HEK293 (cell line): ENCODE measurements at regions not wholly inside any gene's neighbourhood (a gene's known extent, or its start where the extent isn't known, plus 50 kb on each side); places are given as distances from the start of the nearest gene placed in this dataset.

Source experiments
- CTCF ChIA-PET: fragments of 350-600 bp; formaldehyde crosslinking; extraction: SDS; loops from one replicate; lab custom pipeline; 2021; ENCODE audit warnings: antibody characterized with exemption; lab: Yijun Ruan, JAX
- POLR2A ChIA-PET: fragments of 300-600 bp; formaldehyde crosslinking; extraction: SDS; loops from one replicate; lab custom pipeline; 2020; ENCODE audit warnings: antibody characterized with exemption, inconsistent platforms; lab: Yijun Ruan, JAX
- H3K27ac ChIP-seq: fragments of 200-500 bp; sonication (Bioruptor generic); 2 replicates; pipeline ENCODE4 v1.5.1; 2014; ENCODE audit warnings: low read depth, low read length, control low read depth, inconsistent platforms; ENCODE audit errors: extremely low read depth
- H3K36me3 ChIP-seq, 2 experiments: fragments of 200-500 bp in 1 of 2; sonication (Bioruptor generic) in 1 of 2; 1 replicate in 1 of 2; 2 replicates in 1 of 2; pipeline ENCODE4 v1.5.1; 2014 to 2017; ENCODE audit warnings: inconsistent platforms in 2 of 2, low read length in 2 of 2; ENCODE audit not compliant: control insufficient read depth in 2 of 2, insufficient read depth in 1 of 2
- H3K4me1 ChIP-seq: fragments of 200-500 bp; sonication (Bioruptor generic); 2 replicates; pipeline ENCODE4 v1.5.1; 2014; ENCODE audit warnings: mild to moderate bottlenecking, low read length, inconsistent platforms; ENCODE audit not compliant: control insufficient read depth, insufficient read depth
- H3K4me3 ChIP-seq: 2 replicates; pipeline ENCODE4 v1.5.1; 2011; ENCODE audit warnings: low read depth, mild to moderate bottlenecking, control low read depth, low read length, moderate library complexity
- H3K9me3 ChIP-seq: fragments of 200-500 bp; sonication (Bioruptor generic); 2 replicates; pipeline ENCODE4 v1.5.1; 2014; ENCODE audit warnings: low read depth, low read length, inconsistent platforms; ENCODE audit not compliant: control insufficient read depth, insufficient read depth
- GFI1B ChIP-seq: fragments of 450-650 bp; formaldehyde crosslinking; IDR thresholded peaks from 2 replicates; pipeline ENCODE4 v1.5.1; 2016; ENCODE audit warnings: missing biosample characterization, missing genetic modification characterization
- HOXC10 ChIP-seq: sonication (generic); formaldehyde crosslinking; IDR thresholded peaks from 2 replicates; pipeline ENCODE4 v1.8.1; 2023; ENCODE audit warnings: mild to moderate bottlenecking, missing genetic modification reagents
- KLF17 ChIP-seq: fragments of 450-650 bp; formaldehyde crosslinking; IDR thresholded peaks from 2 replicates; pipeline ENCODE4 v1.5.1; 2016; ENCODE audit warnings: missing biosample characterization, missing genetic modification characterization
- MEIS1 ChIP-seq: sonication (generic); formaldehyde crosslinking; IDR thresholded peaks from 2 replicates; pipeline ENCODE4 v1.8.1; 2022; ENCODE audit warnings: missing genetic modification reagents, mild to moderate bottlenecking, borderline replicate concordance
- MZF1 ChIP-seq: fragments of 450-650 bp; formaldehyde crosslinking; IDR thresholded peaks from 2 replicates; pipeline ENCODE4 v1.5.1; 2017; ENCODE audit warnings: missing biosample characterization, missing genetic modification characterization, borderline replicate concordance
- PBX3 ChIP-seq: sonication (generic); formaldehyde crosslinking; IDR thresholded peaks from 2 replicates; pipeline ENCODE4 v1.8.1; 2022; ENCODE audit warnings: mild to moderate bottlenecking, moderate library complexity, missing genetic modification reagents
- SP2 ChIP-seq: fragments of 450-650 bp; formaldehyde crosslinking; IDR thresholded peaks from 2 replicates; pipeline ENCODE4 v1.5.1; 2016; ENCODE audit warnings: missing biosample characterization, missing genetic modification characterization
- TSHZ1 ChIP-seq: fragments of 450-650 bp; formaldehyde crosslinking; IDR thresholded peaks from 2 replicates; pipeline ENCODE4 v1.5.1; 2016; ENCODE audit warnings: missing biosample characterization, missing genetic modification characterization, borderline replicate concordance
- ZBTB44 ChIP-seq: fragments of 450-650 bp; IDR thresholded peaks from 2 replicates; pipeline ENCODE4 v1.5.1; 2018; ENCODE audit warnings: missing biosample characterization, mild to moderate bottlenecking, missing genetic modification characterization
- ZFHX2 ChIP-seq: fragments of 450-650 bp; formaldehyde crosslinking; conservative IDR thresholded peaks from 2 replicates; pipeline ENCODE4 v1.5.1; 2016; ENCODE audit warnings: missing biosample characterization, missing genetic modification characterization
- ZNF146 ChIP-seq: fragments of 450-650 bp; formaldehyde crosslinking; IDR thresholded peaks from 2 replicates; pipeline ENCODE4 v1.5.1; 2016; ENCODE audit warnings: missing biosample characterization, missing genetic modification characterization
- ZNF175 ChIP-seq: fragments of 450-650 bp; formaldehyde crosslinking; IDR thresholded peaks from 2 replicates; pipeline ENCODE4 v1.5.1; 2016; ENCODE audit warnings: missing biosample characterization, missing genetic modification characterization
- ZNF302 ChIP-seq: fragments of 450-650 bp; formaldehyde crosslinking; IDR thresholded peaks from 2 replicates; pipeline ENCODE4 v1.5.1; 2016; ENCODE audit warnings: missing biosample characterization, missing genetic modification characterization, low read depth
- ZNF391 ChIP-seq: fragments of 450-650 bp; formaldehyde crosslinking; IDR thresholded peaks from 2 replicates; pipeline ENCODE4 v1.5.1; 2016; ENCODE audit warnings: low read depth, missing biosample characterization, missing genetic modification characterization, borderline replicate concordance
- ZNF394 ChIP-seq: fragments of 450-650 bp; formaldehyde crosslinking; IDR thresholded peaks from 2 replicates; pipeline ENCODE4 v1.5.1; 2016; ENCODE audit warnings: missing biosample characterization, missing genetic modification characterization, mild to moderate bottlenecking, moderate library complexity, borderline replicate concordance
- ZNF416 ChIP-seq: fragments of 450-650 bp; formaldehyde crosslinking; IDR thresholded peaks from 2 replicates; pipeline ENCODE4 v1.5.1; 2016; ENCODE audit warnings: missing biosample characterization, missing genetic modification characterization
- ZNF48 ChIP-seq: fragments of 450-650 bp; formaldehyde crosslinking; IDR thresholded peaks from 2 replicates; pipeline ENCODE4 v1.5.1; 2016; ENCODE audit warnings: missing biosample characterization, missing genetic modification characterization
- ZNF501 ChIP-seq: fragments of 450-650 bp; formaldehyde crosslinking; IDR thresholded peaks from 2 replicates; pipeline ENCODE4 v1.5.1; 2016; ENCODE audit warnings: missing biosample characterization, missing genetic modification characterization
- ZNF521 ChIP-seq: fragments of 450-650 bp; formaldehyde crosslinking; IDR thresholded peaks from 2 replicates; pipeline ENCODE4 v1.5.1; 2017; ENCODE audit warnings: missing biosample characterization, mild to moderate bottlenecking, missing genetic modification characterization
- ZNF555 ChIP-seq: fragments of 450-650 bp; formaldehyde crosslinking; conservative IDR thresholded peaks from 2 replicates; pipeline ENCODE4 v1.5.1; 2017; ENCODE audit warnings: missing biosample characterization, mild to moderate bottlenecking, missing genetic modification characterization, inconsistent platforms
- ZNF670 ChIP-seq: fragments of 450-650 bp; formaldehyde crosslinking; IDR thresholded peaks from 2 replicates; pipeline ENCODE4 v1.5.1; 2016; ENCODE audit warnings: missing biosample characterization, missing genetic modification characterization, low read depth
- ZNF701 ChIP-seq: fragments of 450-650 bp; formaldehyde crosslinking; IDR thresholded peaks from 2 replicates; pipeline ENCODE4 v1.5.1; 2016; ENCODE audit warnings: missing biosample characterization, missing genetic modification characterization
- ZNF76 ChIP-seq: fragments of 450-650 bp; formaldehyde crosslinking; IDR thresholded peaks from 2 replicates; pipeline ENCODE4; 2016; ENCODE audit warnings: low read depth, missing biosample characterization, missing genetic modification characterization, borderline replicate concordance

- POLR2A ChIA-PET: no interaction called here
- Histone ChIP-seq H3K4me1 (no peaks in the 10 kb centered on the region), H3K4me3 (no peak overlapping the region), H3K36me3 (no peaks in the 10 kb centered on the region), H3K27ac (no peak overlapping the region), H3K9me3 (no peaks in the 10 kb centered on the region)
- CTCF ChIA-PET: no interaction called here
- TF ChIP-seq ZNF48 (tag by site-specific recombination) (no peak), ZNF416 (tag by site-specific recombination) (no peak), ZNF555 (tag by site-specific recombination) (no peak), TSHZ1 (tag by site-specific recombination) (no peak), ZNF501 (tag by site-specific recombination) (no peak)
Observed at GRCh38 chr3:83033133-83033532, 1271.7 kb upstream of the GBE1 start.

GRCh38 chr3:83023086-83023485 lies 1261.6 kb upstream of the GBE1 start:
- ChIA-PET POLR2A (no interaction called here), CTCF (no interaction called here)
- H3K36me3 ChIP-seq: no peaks in the 10 kb centered on the region
- H3K27ac ChIP-seq: no peak overlapping the region
- H3K4me1 ChIP-seq: no peaks in the 10 kb centered on the region
- no peaks in the 10 kb centered on the region for H3K9me3 ChIP-seq
- TF ChIP-seq MZF1 (tag by site-specific recombination) (no peak), ZNF76 (tag by site-specific recombination) (no peak), ZFHX2 (tag by site-specific recombination) (no peak)
- H3K4me3 ChIP-seq: no peak overlapping the region

GRCh38 chr3:83011481-83011880 lies 1250.0 kb upstream of the GBE1 start:
- POLR2A ChIA-PET: no interaction called here
- CTCF ChIA-PET: no interaction called here
- H3K36me3 ChIP-seq: no peaks in the 10 kb centered on the region
- H3K4me1 ChIP-seq: no peaks in the 10 kb centered on the region
- no peak overlapping the region for H3K27ac ChIP-seq
- H3K4me3 ChIP-seq: no peak overlapping the region
- TF ChIP-seq GFI1B (tag by site-specific recombination): no peak
- no peak for TF ChIP-seq ZNF146 (tag by site-specific recombination)
- no peaks in the 10 kb centered on the region for H3K9me3 ChIP-seq

GRCh38 chr3:83003917-83004316 lies 1242.5 kb upstream of the GBE1 start:
- CTCF ChIA-PET: no interaction called here
- Histone ChIP-seq H3K9me3 (no peaks in the 10 kb centered on the region), H3K4me1 (no peaks in the 10 kb centered on the region), H3K4me3 (no peak overlapping the region), H3K36me3 (no peaks in the 10 kb centered on the region), H3K27ac (no peak overlapping the region)
- no peak for TF ChIP-seq ZNF175 (tag by site-specific recombination)
- TF ChIP-seq ZNF521: no peak
- no peak for TF ChIP-seq ZNF670 (tag by site-specific recombination)
- no peak for TF ChIP-seq ZNF394 (tag by site-specific recombination)
- no peak for TF ChIP-seq ZNF302 (tag by site-specific recombination)
- TF ChIP-seq MEIS1 (CRISPR knock-in tag): no peak
- TF ChIP-seq SP2 (tag by site-specific recombination): no peak
- TF ChIP-seq PBX3 (CRISPR knock-in tag): no peak
- no peak for TF ChIP-seq ZNF701 (tag by site-specific recombination)
- no peak for TF ChIP-seq HOXC10
- no peak for TF ChIP-seq ZBTB44 (tag by site-specific recombination)
- TF ChIP-seq GFI1B (tag by site-specific recombination): no peak
- no peak for TF ChIP-seq KLF17 (tag by site-specific recombination)
- no peak for TF ChIP-seq ZNF391
- TF ChIP-seq, all 188 proteins: peak for 0
- POLR2A ChIA-PET: no interaction called here
